RWPE1 (cell line): ENCODE measurements at regions not wholly inside any gene's neighbourhood (a gene's known extent, or its start where the extent isn't known, plus 50 kb on each side); places are given as distances from the start of the nearest gene placed in this dataset.
A peak's percentile ranks its signal among the peaks of the same experiment; 100 is the strongest.

ENCODE experiments used
- CTCF ChIA-PET: fragments of 350-600 bp; sonication (Branson Sonifier 250); formaldehyde crosslinking; extraction: SDS; loops from one replicate; lab custom pipeline; 2021; lab: Yijun Ruan, JAX
- POLR2A ChIA-PET: fragments of 400-600 bp; formaldehyde crosslinking; extraction: SDS; loops from one replicate; lab custom pipeline; 2020; ENCODE audit warnings: antibody characterized with exemption; ENCODE audit not compliant: low non-redundant PET; lab: Yijun Ruan, JAX
- DNase-seq: peaks from one replicate; pipeline ENCODE4 v3.0.0; 2012; ENCODE audit warnings: low spot score
- H3K27ac ChIP-seq: fragments of 450-650 bp; 2 replicates; pipeline ENCODE4 v1.5.1; 2017
- TF ChIP-seq, protein P1 (sequence below): fragments of 450-650 bp; conservative IDR thresholded peaks from 2 replicates; pipeline ENCODE4 v1.5.1; 2017; ENCODE audit warnings: low read depth, mild to moderate bottlenecking

DNA sequence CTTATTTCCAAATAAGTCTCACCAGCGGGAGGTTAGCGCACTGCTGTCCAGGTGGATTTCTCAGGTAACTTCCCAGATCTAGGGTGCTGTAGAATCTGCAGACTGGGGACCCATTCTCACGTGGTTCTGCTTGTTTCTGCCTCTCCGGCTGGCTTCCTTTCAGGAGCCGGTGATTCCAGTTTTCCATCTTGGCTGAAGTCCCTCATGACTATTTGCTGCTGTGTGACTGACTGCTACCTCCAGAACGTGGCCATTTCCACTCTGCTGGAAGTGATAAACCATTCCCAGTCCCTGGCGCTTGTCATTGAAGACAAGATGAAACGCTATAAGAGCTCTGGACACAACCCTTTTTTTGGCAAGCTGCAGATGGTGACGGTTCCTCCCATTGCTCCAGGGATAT is 76.0 kb downstream of the DOP1B start:
- POLR2A ChIA-PET, result no interaction called here
- TF ChIP-seq, protein P1, sequence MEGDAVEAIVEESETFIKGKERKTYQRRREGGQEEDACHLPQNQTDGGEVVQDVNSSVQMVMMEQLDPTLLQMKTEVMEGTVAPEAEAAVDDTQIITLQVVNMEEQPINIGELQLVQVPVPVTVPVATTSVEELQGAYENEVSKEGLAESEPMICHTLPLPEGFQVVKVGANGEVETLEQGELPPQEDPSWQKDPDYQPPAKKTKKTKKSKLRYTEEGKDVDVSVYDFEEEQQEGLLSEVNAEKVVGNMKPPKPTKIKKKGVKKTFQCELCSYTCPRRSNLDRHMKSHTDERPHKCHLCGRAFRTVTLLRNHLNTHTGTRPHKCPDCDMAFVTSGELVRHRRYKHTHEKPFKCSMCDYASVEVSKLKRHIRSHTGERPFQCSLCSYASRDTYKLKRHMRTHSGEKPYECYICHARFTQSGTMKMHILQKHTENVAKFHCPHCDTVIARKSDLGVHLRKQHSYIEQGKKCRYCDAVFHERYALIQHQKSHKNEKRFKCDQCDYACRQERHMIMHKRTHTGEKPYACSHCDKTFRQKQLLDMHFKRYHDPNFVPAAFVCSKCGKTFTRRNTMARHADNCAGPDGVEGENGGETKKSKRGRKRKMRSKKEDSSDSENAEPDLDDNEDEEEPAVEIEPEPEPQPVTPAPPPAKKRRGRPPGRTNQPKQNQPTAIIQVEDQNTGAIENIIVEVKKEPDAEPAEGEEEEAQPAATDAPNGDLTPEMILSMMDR, result no peak
- no peak overlapping the region for H3K27ac ChIP-seq
- CTCF ChIA-PET, result no interaction called here
- DNase-seq, result no peak

DNA sequence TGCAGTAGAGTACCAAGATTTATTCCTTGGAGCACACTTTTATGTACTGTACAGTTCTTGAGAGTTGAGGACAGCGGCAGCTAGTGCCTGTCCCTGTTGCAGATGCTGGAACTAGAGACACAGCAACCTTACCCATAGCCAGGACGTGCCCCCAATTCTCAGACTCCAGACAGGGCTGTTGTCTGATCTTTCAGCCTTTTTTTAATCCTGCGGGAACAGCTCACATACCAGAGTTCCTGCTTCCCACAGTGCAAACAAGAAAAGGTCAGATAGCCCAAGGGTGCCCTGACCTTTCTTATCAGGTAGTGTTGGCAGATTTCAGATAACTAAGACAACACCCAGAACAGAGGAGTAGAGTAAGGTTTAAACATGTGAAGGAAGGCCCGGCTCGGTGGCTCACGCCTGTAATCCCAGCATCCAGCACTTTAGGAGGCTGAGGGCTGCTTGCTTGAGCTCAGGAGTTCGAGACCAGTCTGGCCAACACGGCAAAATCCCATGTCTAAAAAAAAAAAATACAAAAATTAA is 78.5 kb downstream of the DOP1B start:
- TF ChIP-seq, protein P1, result no peak
- POLR2A ChIA-PET, result no interaction called here
- no peak for DNase-seq
- CTCF ChIA-PET, result interaction anchor here (0.8 kb wide), 1 partner anchor 9 kb away, joined by 3 read pairs; no protein-coding TSS in a partner anchor
- no peak overlapping the region for H3K27ac ChIP-seq

DNA sequence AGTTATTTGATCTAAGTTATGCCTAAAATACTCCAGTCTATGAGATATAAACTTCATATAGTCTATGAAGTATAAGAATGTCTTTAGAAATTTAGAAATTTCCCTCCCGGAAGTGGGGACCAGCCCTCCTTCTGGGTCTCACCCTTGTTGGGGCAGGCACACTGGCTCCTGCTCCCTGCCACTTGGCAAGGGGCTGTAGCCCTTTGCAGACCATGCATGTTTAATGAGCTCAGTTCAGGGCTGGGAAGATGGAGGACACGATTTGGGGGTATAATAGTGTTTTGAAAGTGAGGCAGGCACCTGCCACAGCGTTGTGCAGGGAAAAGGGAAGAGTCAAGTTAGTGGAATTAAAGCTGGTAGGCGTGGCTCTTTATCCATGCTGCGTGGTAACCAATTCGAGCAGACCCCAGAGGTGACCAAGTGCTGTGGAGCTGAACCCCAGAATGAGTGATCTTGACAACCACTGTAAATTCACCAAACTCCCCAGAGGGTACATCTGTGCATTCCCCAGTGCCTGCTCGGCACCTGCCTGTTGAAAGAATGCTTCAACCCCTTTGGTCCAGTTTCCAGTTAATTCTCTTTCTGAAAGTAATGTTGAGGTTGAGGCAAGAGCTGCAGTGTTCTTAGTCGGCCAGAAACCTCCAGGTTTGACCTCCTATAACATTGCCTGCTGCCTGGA is 79.6 kb downstream of the DOP1B start:
- POLR2A ChIA-PET, result no interaction called here
- no peak for DNase-seq
- TF ChIP-seq, protein P1, result no peak
- no peak overlapping the region for H3K27ac ChIP-seq
- CTCF ChIA-PET, result interaction anchor here (0.6 to 0.7 kb wide), 2 partner anchors 37 to 94 kb away, joined by 4 to 7 read pairs; no protein-coding TSS in a partner anchor

DNA sequence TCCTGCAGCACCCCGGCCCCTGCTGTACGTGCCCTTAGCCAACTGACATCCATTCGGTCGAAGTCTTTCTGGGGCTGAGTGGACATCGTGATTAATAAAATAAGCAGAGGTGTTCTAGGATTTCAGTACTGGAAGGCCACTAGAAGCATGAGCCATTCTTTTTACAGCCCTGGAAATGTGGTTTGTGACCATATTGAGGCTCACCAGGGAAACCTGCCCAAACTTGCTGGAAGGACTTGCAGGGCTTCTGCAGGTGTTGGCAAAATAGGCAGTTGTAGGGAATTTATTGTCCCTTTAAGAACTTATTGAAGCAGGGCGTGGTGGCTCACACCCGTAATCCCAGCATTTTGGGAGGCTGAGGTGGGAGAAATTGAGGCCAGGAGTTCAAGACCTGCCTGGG is 80.8 kb downstream of the DOP1B start:
- peak; percentile 11 for DNase-seq
- TF ChIP-seq, protein P1, result no peak
- H3K27ac ChIP-seq, result peak overlapping the region; percentile 19
- ChIA-PET POLR2A (no interaction called here), CTCF (no interaction called here)

DNA sequence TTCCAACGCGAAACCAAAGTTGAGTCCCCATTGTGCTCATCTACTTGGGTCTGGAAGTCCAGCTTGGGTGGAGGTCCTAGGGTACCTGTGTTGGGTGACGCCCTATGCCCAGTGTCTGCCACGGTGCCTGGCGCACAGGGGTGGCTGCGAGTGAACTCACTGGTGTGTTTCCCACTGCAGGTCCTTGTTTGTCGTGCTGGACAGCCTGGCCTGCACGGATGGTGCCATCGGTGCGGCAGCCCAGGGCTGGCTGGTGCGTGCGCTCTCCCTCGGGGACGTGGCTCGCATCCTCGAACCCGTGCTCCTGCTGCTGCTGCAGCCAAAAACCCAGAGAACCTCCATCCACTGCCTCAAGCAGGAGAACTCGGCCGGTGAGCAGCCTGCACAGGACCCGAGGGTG is 80.4 kb upstream of the MORC3 start:
- ChIA-PET POLR2A (no interaction called here), CTCF (no interaction called here)
- TF ChIP-seq, protein P1, result no peak
- H3K27ac ChIP-seq, result no peak overlapping the region
- DNase-seq, result no peak

DNA sequence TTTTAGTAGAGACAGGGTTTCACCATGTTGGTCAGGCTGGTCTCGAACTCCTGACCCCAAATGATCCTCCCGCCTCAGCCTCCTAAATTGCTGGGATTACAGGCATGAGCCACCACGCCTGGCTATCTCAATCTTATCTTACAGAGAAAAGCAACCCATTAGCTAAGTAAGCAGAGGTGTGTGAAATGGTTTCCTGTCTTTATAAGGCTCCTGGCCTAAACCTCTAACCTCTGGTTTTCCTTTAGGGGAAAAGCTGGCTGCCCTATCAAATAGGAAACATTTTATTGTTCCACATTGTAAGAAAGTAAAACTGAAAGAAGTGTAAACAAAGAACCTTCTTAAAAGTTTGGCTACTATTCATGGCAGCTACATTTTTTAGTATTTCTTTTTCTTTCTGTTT is 78.3 kb upstream of the MORC3 start:
- POLR2A ChIA-PET, result no interaction called here
- CTCF ChIA-PET, result interaction anchor here (0.6 kb wide), 1 partner anchor 149 kb away, joined by 3 read pairs; no protein-coding TSS in a partner anchor
- TF ChIP-seq, protein P1, result no peak
- no peak overlapping the region for H3K27ac ChIP-seq
- no peak for DNase-seq
